HCT116 (cell line): ENCODE measurements at regions not wholly inside any gene's neighbourhood (a gene's known extent, or its start where the extent isn't known, plus 50 kb on each side); places are given as distances from the start of the nearest gene placed in this dataset.

ENCODE experiments used
- ATAC-seq: fragments of 200-7000 bp; cut with Tn5 transposase; 2 replicates; pipeline ENCODE4 v1.9.1; 2020; ENCODE audit warnings: mild to moderate bottlenecking, moderate library complexity
- BruUV-seq: library from RNA; stranded (reverse); fragments of 400-500 nt; replicated peaks from 2 replicates; lab custom pipeline; 2021; lab: Mats Ljungman, UMichigan
- CTCF ChIA-PET: fragments of 300-600 bp; sonication (Branson Sonifier 250); formaldehyde crosslinking; loops from one replicate; lab custom pipeline; 2021; ENCODE audit warnings: antibody characterized with exemption; lab: Charles Lee
- POLR2A ChIA-PET: fragments of 300-600, 350-600 bp; sonication (Branson Sonifier 250); formaldehyde crosslinking; loops from one replicate; lab custom pipeline; 2021; ENCODE audit warnings: antibody characterized with exemption; lab: Charles Lee
- RAD21 ChIA-PET, 2 experiments: fragments of 300-600 bp; sonication (Branson Sonifier 250); formaldehyde crosslinking; loops; one replicate each; lab custom pipeline; 2023; ENCODE audit warnings: low total read pairs in 2 of 2; ENCODE audit not compliant: uncharacterized antibody in 2 of 2, unreplicated experiment in 2 of 2, low non-redundant PET in 1 of 2; lab: Charles Lee
- DNase-seq: peaks from one replicate; pipeline ENCODE4 v3.0.0-alpha.2; 2010; ENCODE audit warnings: low read depth, low spot score
- H2AFZ ChIP-seq: fragments of 200-600 bp; shearing (Covaris generic), sonication (generic); 2 replicates; pipeline ENCODE4 v1.6.1; 2017; ENCODE audit warnings: low read depth, mixed run types, mixed read lengths, antibody characterized with exemption, low read length; ENCODE audit not compliant: poor library complexity, severe bottlenecking
- H3K27ac ChIP-seq: 2 replicates; pipeline ENCODE4 v1.5.1; 2012; ENCODE audit warnings: low read depth, low read length
- H3K27me3 ChIP-seq: fragments of 200-600 bp; sonication (generic); 2 replicates; pipeline ENCODE4 v1.6.1; 2016; ENCODE audit warnings: mixed run types, low read length, mixed read lengths; ENCODE audit not compliant: insufficient read depth
- H3K36me3 ChIP-seq, 2 experiments: fragments of 200-500 bp in 1 of 2; fragments of 200-600 bp in 1 of 2; sonication (Bioruptor generic) in 1 of 2; sonication (generic) in 1 of 2; 2 replicates each; pipeline versions ENCODE4 v1.5.1 to v1.6.1; 2014 to 2016; ENCODE audit warnings: low read length in 2 of 2, inconsistent platforms in 1 of 2, mixed read lengths in 1 of 2, mixed run types in 1 of 2; ENCODE audit not compliant: insufficient read depth in 2 of 2, control insufficient read depth in 1 of 2
- H3K4me1 ChIP-seq, 2 experiments: fragments of 200-600 bp in 1 of 2; sonication (generic) in 1 of 2; 2 replicates each; pipeline versions ENCODE4 v1.5.1 to v1.6.1; 2012 to 2017; ENCODE audit warnings: low read length in 2 of 2, inconsistent platforms in 1 of 2, mild to moderate bottlenecking in 1 of 2, mixed read lengths in 1 of 2, mixed run types in 1 of 2, moderate library complexity in 1 of 2; ENCODE audit not compliant: insufficient read depth in 2 of 2, control insufficient read depth in 1 of 2
- H3K4me2 ChIP-seq: fragments of 200-600 bp; sonication (generic); 2 replicates; pipeline ENCODE4 v1.6.1; 2017; ENCODE audit warnings: mixed run types, low read length, mixed read lengths
- H3K4me3 ChIP-seq, 2 experiments: fragments of 200-600 bp in 1 of 2; sonication (generic) in 1 of 2; replicated peaks in 1 of 2; 2 replicates each; pipeline ENCODE4 v1.5.1; 2011 to 2016; ENCODE audit warnings: low read length in 2 of 2, control low read depth in 1 of 2, low read depth in 1 of 2, mild to moderate bottlenecking in 1 of 2, mixed read lengths in 1 of 2, mixed run types in 1 of 2
- H3K79me2 ChIP-seq: fragments of 200-600 bp; sonication (generic); 2 replicates; pipeline ENCODE4 v1.6.1; 2017; ENCODE audit warnings: mild to moderate bottlenecking, mixed run types, low read length, moderate library complexity, mixed read lengths; ENCODE audit not compliant: insufficient read depth
- H3K9ac ChIP-seq: fragments of 200-600 bp; sonication (generic); 2 replicates; pipeline ENCODE4 v1.6.1; 2016; ENCODE audit warnings: low read length, mixed read lengths
- H3K9me2 ChIP-seq: fragments of 200-600 bp; sonication (generic), shearing (Covaris generic); 2 replicates; pipeline ENCODE4 v1.6.1; 2017; ENCODE audit warnings: mixed run types, mild to moderate bottlenecking, moderate library complexity; ENCODE audit not compliant: insufficient read depth
- H3K9me3 ChIP-seq, 2 experiments: fragments of 200-500 bp in 1 of 2; fragments of 200-600 bp in 1 of 2; sonication (Bioruptor generic) in 1 of 2; sonication (generic) in 1 of 2; 2 replicates each; pipeline ENCODE4 v1.6.1; 2014 to 2017; ENCODE audit warnings: low read length in 2 of 2, mixed read lengths in 2 of 2, inconsistent platforms in 1 of 2, low read depth in 1 of 2, mild to moderate bottlenecking in 1 of 2, mixed run types in 1 of 2, moderate library complexity in 1 of 2; ENCODE audit not compliant: control insufficient read depth in 1 of 2, insufficient read depth in 1 of 2
- H4K20me1 ChIP-seq: fragments of 200-600 bp; sonication (generic), shearing (Covaris generic); 2 replicates; pipeline ENCODE4 v1.6.1; 2017; ENCODE audit warnings: mixed run types, mild to moderate bottlenecking, moderate library complexity; ENCODE audit not compliant: insufficient read depth
- CEBPB ChIP-seq: IDR thresholded peaks from 2 replicates; pipeline ENCODE4 v1.6.1; 2012; ENCODE audit warnings: low read depth
- ELF1 ChIP-seq: IDR thresholded peaks from 2 replicates; pipeline ENCODE4 v1.6.1; 2012; ENCODE audit warnings: low read depth, borderline replicate concordance
- EZH2 ChIP-seq: fragments of 200-600 bp; sonication (generic); IDR thresholded peaks from 2 replicates; pipeline ENCODE4 v1.6.1; 2017; ENCODE audit warnings: antibody characterized with exemption, mixed run types
- EZH2phosphoT487 ChIP-seq: fragments of 200-600 bp; IDR thresholded peaks from 2 replicates; pipeline ENCODE4 v1.6.1; 2018; ENCODE audit warnings: antibody characterized with exemption, borderline replicate concordance
- FOSL1 ChIP-seq: IDR thresholded peaks from 2 replicates; pipeline ENCODE4 v1.6.1; 2012; ENCODE audit warnings: low read depth
- JUND ChIP-seq: IDR thresholded peaks from 2 replicates; pipeline ENCODE4 v1.6.1; 2012
- POLR2A ChIP-seq: IDR thresholded peaks from 2 replicates; pipeline ENCODE4 v1.7.0; 2011; ENCODE audit warnings: borderline replicate concordance; ENCODE audit not compliant: insufficient read depth, insufficient read length; ENCODE audit errors: extremely low read depth
- POLR2AphosphoS5 ChIP-seq: IDR thresholded peaks from 2 replicates; pipeline ENCODE4 v1.6.1; 2011; ENCODE audit warnings: mild to moderate bottlenecking, low read depth, low read length, moderate library complexity
- SIN3A ChIP-seq: IDR thresholded peaks from 2 replicates; pipeline ENCODE4 v1.6.1; 2012; ENCODE audit warnings: low read depth
- SRF ChIP-seq: IDR thresholded peaks from 2 replicates; pipeline ENCODE4 v1.6.1; 2012; ENCODE audit warnings: low read depth
- YY1 ChIP-seq: IDR thresholded peaks from 2 replicates; pipeline ENCODE4 v1.6.1; 2011; ENCODE audit warnings: low read length, low read depth, moderate library complexity, mild to moderate bottlenecking; ENCODE audit not compliant: insufficient replicate concordance; ENCODE audit errors: extremely low read depth
- ZFX ChIP-seq: fragments of 450-650 bp; IDR thresholded peaks from 2 replicates; pipeline ENCODE4 v1.6.1; 2017
- ZNF274 ChIP-seq: fragments of 200-500 bp; sonication (Bioruptor generic); IDR thresholded peaks from 2 replicates; pipeline ENCODE4 v1.6.1; 2014; ENCODE audit warnings: mild to moderate bottlenecking, low read depth, low read length, inconsistent platforms
- intact Hi-C: fragments of 100-400 bp; cut with micrococcal nuclease; formaldehyde crosslinking; loops from 2 replicates; pipeline ENCODE4 v1.10.0; 2022
- TF ChIP-seq, protein P1 (sequence below): IDR thresholded peaks from 2 replicates; pipeline ENCODE4 v1.6.1; 2012
- TF ChIP-seq, protein P2 (sequence below): IDR thresholded peaks from 2 replicates; pipeline ENCODE4 v1.6.1; 2012
- TF ChIP-seq, protein P3 (sequence below), 3 experiments: fragments of 200-600 bp in 1 of 3; sonication (generic) in 1 of 3; IDR thresholded peaks in 2 of 3; conservative IDR thresholded peaks in 1 of 3; 2 replicates each; pipeline ENCODE4 v1.5.1; 2012 to 2017; ENCODE audit warnings: low read depth in 2 of 3, low read length in 2 of 3, antibody characterized with exemption in 1 of 3, borderline replicate concordance in 1 of 3, control low read depth in 1 of 3, mild to moderate bottlenecking in 1 of 3, mixed read lengths in 1 of 3, mixed run types in 1 of 3, moderate library complexity in 1 of 3; ENCODE audit not compliant: insufficient read depth in 1 of 3
- TF ChIP-seq, protein P4 (sequence below): IDR thresholded peaks from 2 replicates; pipeline ENCODE4 v1.6.1; 2012; ENCODE audit warnings: low read depth

DNA sequence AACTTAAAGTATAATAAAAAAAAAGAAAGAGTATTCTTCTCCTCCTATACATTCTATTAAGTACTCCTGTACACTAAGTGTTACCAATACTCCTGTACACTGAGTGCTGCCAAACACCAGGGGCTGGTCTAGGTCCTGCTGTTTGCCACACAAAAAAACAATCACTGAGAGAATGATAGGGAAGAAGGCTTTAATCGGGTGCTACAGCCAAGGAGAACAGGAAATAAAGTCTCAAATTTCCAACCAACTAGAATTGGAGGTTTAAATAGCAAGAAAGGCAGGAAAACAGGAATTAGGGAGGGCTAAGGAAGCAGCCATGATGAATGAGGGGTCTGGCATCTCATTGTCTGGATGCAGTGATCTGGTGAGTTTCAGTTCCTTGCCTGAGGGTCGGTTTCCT is 239.8 kb downstream of the ZNF674 start:
- ChIA-PET RAD21 (no interaction called here), POLR2A (no interaction called here), CTCF (no interaction called here)
- ATAC-seq (no peak), DNase-seq (no peak)
- no peaks in the 10 kb centered on the region for H3K4me1 ChIP-seq
- H3K27me3 ChIP-seq = no peaks in the 10 kb centered on the region
- TF ChIP-seq CEBPB (no peak), SRF (no peak), ZNF274 (no peak), EZH2 (no peak), YY1 (no peak), EZH2phosphoT487 (no peak), JUND (no peak)
- TF ChIP-seq, protein P1, sequence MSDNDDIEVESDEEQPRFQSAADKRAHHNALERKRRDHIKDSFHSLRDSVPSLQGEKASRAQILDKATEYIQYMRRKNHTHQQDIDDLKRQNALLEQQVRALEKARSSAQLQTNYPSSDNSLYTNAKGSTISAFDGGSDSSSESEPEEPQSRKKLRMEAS = no peak
- TF ChIP-seq, protein P2, sequence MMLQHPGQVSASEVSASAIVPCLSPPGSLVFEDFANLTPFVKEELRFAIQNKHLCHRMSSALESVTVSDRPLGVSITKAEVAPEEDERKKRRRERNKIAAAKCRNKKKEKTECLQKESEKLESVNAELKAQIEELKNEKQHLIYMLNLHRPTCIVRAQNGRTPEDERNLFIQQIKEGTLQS = no peak
- H3K36me3 ChIP-seq = no peaks in the 10 kb centered on the region
- no peak overlapping the region for H3K27ac ChIP-seq
- no peaks in the 10 kb centered on the region for H3K9me2 ChIP-seq
- no peaks in the 10 kb centered on the region for H4K20me1 ChIP-seq
- no peak overlapping the region for H2AFZ ChIP-seq
- no peak overlapping the region for H3K4me3 ChIP-seq
- intact Hi-C loops = no loop called here
- BruUV-seq = no TSS peak
- no peak overlapping the region for H3K4me2 ChIP-seq
- no peaks in the 10 kb centered on the region for H3K79me2 ChIP-seq
- no peaks in the 10 kb centered on the region; a peak in 1 of 4 replicates for H3K9me3 ChIP-seq
- H3K9ac ChIP-seq = no peak overlapping the region

DNA sequence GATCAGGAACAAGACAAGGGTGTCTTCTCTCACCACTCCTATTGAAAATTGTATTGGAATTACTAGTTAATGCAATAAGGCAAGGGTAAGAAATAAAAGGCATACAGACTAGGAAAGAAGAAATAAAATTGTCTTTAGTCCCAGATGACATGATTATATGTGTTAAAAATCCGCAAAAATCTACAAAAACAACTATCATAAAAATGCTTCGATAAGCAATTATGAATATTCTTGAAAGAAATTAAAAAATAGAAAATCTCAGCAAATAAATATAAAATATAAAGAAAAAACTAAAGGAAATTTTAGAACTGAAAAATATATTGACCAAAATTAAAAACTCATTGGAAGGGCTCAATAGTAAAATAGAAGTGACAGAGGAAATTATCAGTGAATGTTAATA is 243.3 kb downstream of the ZNF674 start:
- no TSS peak for BruUV-seq
- POLR2A ChIA-PET = no interaction called here
- TF ChIP-seq POLR2AphosphoS5 (no peak), ELF1 (no peak), POLR2A (no peak), SIN3A (no peak), ZFX (no peak), FOSL1 (no peak), SRF (no peak), EZH2phosphoT487 (no peak), YY1 (no peak)
- TF ChIP-seq, protein P2 = no peak
- TF ChIP-seq, protein P3, sequence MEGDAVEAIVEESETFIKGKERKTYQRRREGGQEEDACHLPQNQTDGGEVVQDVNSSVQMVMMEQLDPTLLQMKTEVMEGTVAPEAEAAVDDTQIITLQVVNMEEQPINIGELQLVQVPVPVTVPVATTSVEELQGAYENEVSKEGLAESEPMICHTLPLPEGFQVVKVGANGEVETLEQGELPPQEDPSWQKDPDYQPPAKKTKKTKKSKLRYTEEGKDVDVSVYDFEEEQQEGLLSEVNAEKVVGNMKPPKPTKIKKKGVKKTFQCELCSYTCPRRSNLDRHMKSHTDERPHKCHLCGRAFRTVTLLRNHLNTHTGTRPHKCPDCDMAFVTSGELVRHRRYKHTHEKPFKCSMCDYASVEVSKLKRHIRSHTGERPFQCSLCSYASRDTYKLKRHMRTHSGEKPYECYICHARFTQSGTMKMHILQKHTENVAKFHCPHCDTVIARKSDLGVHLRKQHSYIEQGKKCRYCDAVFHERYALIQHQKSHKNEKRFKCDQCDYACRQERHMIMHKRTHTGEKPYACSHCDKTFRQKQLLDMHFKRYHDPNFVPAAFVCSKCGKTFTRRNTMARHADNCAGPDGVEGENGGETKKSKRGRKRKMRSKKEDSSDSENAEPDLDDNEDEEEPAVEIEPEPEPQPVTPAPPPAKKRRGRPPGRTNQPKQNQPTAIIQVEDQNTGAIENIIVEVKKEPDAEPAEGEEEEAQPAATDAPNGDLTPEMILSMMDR (IDR thresholded peaks at IDR 0.05 in 2 of 3, conservative IDR thresholded peaks at IDR 0.05 in 1 of 3; ENCODE audit: borderline replicate concordance in 1 of 3, insufficient read depth in 1 of 3, low read depth in 2 of 3, low read length in 2 of 3) = no peak
- TF ChIP-seq, protein P4, sequence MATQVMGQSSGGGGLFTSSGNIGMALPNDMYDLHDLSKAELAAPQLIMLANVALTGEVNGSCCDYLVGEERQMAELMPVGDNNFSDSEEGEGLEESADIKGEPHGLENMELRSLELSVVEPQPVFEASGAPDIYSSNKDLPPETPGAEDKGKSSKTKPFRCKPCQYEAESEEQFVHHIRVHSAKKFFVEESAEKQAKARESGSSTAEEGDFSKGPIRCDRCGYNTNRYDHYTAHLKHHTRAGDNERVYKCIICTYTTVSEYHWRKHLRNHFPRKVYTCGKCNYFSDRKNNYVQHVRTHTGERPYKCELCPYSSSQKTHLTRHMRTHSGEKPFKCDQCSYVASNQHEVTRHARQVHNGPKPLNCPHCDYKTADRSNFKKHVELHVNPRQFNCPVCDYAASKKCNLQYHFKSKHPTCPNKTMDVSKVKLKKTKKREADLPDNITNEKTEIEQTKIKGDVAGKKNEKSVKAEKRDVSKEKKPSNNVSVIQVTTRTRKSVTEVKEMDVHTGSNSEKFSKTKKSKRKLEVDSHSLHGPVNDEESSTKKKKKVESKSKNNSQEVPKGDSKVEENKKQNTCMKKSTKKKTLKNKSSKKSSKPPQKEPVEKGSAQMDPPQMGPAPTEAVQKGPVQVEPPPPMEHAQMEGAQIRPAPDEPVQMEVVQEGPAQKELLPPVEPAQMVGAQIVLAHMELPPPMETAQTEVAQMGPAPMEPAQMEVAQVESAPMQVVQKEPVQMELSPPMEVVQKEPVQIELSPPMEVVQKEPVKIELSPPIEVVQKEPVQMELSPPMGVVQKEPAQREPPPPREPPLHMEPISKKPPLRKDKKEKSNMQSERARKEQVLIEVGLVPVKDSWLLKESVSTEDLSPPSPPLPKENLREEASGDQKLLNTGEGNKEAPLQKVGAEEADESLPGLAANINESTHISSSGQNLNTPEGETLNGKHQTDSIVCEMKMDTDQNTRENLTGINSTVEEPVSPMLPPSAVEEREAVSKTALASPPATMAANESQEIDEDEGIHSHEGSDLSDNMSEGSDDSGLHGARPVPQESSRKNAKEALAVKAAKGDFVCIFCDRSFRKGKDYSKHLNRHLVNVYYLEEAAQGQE = no peak

More for the DNA sequence above, 243.3 kb downstream of the ZNF674 start:
- no peak overlapping the region for H2AFZ ChIP-seq
- no peaks in the 10 kb centered on the region for H3K79me2 ChIP-seq
- no peaks in the 10 kb centered on the region for H3K36me3 ChIP-seq
- H3K9me2 ChIP-seq = no peaks in the 10 kb centered on the region
- H3K4me2 ChIP-seq = no peak overlapping the region
- H3K4me3 ChIP-seq = no peak overlapping the region
- intact Hi-C loops = no loop called here
- no peaks in the 10 kb centered on the region for H3K4me1 ChIP-seq
- no peaks in the 10 kb centered on the region for H3K27me3 ChIP-seq
- no peaks in the 10 kb centered on the region for H4K20me1 ChIP-seq
- CTCF ChIA-PET = no interaction called here
- RAD21 ChIA-PET = no interaction called here
- DNase-seq (no peak), ATAC-seq (no peak)
- no peaks in the 10 kb centered on the region; a peak in 1 of 4 replicates for H3K9me3 ChIP-seq
- H3K9ac ChIP-seq = no peak overlapping the region
- no peak overlapping the region for H3K27ac ChIP-seq
